OCI-LY7 (cell line): ENCODE measurements at regions not wholly inside any gene's neighbourhood (a gene's known extent, or its start where the extent isn't known, plus 50 kb on each side); places are given as distances from the start of the nearest gene placed in this dataset.

Source experiments
- CTCF ChIP-seq: fragments of 200-600 bp; sonication (generic); conservative IDR thresholded peaks from 2 replicates; pipeline ENCODE4 v1.5.1; 2014; ENCODE audit warnings: mild to moderate bottlenecking, antibody characterized with exemption, low read length, moderate library complexity, mixed read lengths
- EZH2phosphoT487 ChIP-seq: fragments of 200-600 bp; sonication (generic); IDR thresholded peaks from 2 replicates; pipeline ENCODE4 v1.6.1; 2018; ENCODE audit warnings: low read depth, borderline replicate concordance, mild to moderate bottlenecking, mixed run types, antibody characterized with exemption, low read length, moderate library complexity, mixed read lengths

- no peak for TF ChIP-seq CTCF
- TF ChIP-seq EZH2phosphoT487, result no peak
Observed at GRCh38 chr2:221961561-221961960, 337.2 kb downstream of the PAX3 start.
